ENCODE measurements at regions not wholly inside any gene's neighbourhood (a gene's known extent, or its start where the extent isn't known, plus 50 kb on each side); places are given as distances from the start of the nearest gene placed in this dataset.
A peak's percentile ranks its signal among the peaks of the same experiment; 100 is the strongest.

- TF ChIP-seq ZNF281 (CRISPR knock-in tag; IDR thresholded peaks at IDR 0.05), result no peak
Measured at GRCh38 chr6:104607501-104607900, 252.2 kb downstream of the HACE1 start (continued).

GRCh38 chr6:104606361-104606760 lies 253.4 kb downstream of the HACE1 start:
- Mint-ChIP-seq H3K36me3 (no peaks in the 10 kb centered on the region), H3K4me1 (0 out of 2 replicates have a peak, but pooled peaks cover 2% of the 10 kb centered on the region), H3K4me3 (no peak overlapping the region), H3K27me3 (ENCODE audit: low read depth) (no peaks in the 10 kb centered on the region), H3K27ac (no peak overlapping the region), H3K9me3 (no peaks in the 10 kb centered on the region)
- ATAC-seq (peak; percentile 91), DNase-seq (ENCODE audit: low spot score) (no peak)
- TF ChIP-seq FOXP1 (CRISPR knock-in tag; IDR thresholded peaks at IDR 0.05; ENCODE audit: borderline replicate concordance) (no peak), ELF4 (CRISPR knock-in tag; IDR thresholded peaks at IDR 0.05; ENCODE audit: low read depth) (no peak), RELA (CRISPR knock-in tag; IDR thresholded peaks at IDR 0.05; ENCODE audit: borderline replicate concordance) (no peak), TCF7 (CRISPR knock-in tag; IDR thresholded peaks at IDR 0.05; ENCODE audit: low read depth) (no peak), MYBL2 (CRISPR knock-in tag; IDR thresholded peaks at IDR 0.05) (no peak), E2F5 (CRISPR knock-in tag; IDR thresholded peaks at IDR 0.05) (no peak)
- ChIA-PET POLR2A (no interaction called here), CTCF (interaction anchor here (0.6 to 1.3 kb wide), 2 partner anchors 9 to 382 kb away, joined by 3 read pairs; no protein-coding TSS in a partner anchor)

- H3K4me3 Mint-ChIP-seq, result no peak overlapping the region
- no peaks in the 10 kb centered on the region for H3K9me3 Mint-ChIP-seq
- ChIA-PET CTCF (no interaction called here), POLR2A (no interaction called here)
- H3K4me1 Mint-ChIP-seq, result 0 out of 2 replicates have a peak, but pooled peaks cover 2% of the 10 kb centered on the region
- DNase-seq (ENCODE audit: low spot score), result no peak
- TF ChIP-seq ATF3 (CRISPR knock-in tag; conservative IDR thresholded peaks at IDR 0.05) (no peak), CREM (CRISPR knock-in tag; IDR thresholded peaks at IDR 0.05) (no peak), ATF2 (CRISPR knock-in tag; IDR thresholded peaks at IDR 0.05; ENCODE audit: borderline replicate concordance, low read depth) (no peak)
- no peak overlapping the region for H3K27ac Mint-ChIP-seq
- ATAC-seq, result no peak
- no peaks in the 10 kb centered on the region for H3K36me3 Mint-ChIP-seq
- H3K27me3 Mint-ChIP-seq (ENCODE audit: low read depth), result no peaks in the 10 kb centered on the region
Measured at GRCh38 chr6:104604685-104605084, 255.0 kb downstream of the HACE1 start.

- no peak overlapping the region for H3K4me3 Mint-ChIP-seq
- H3K9me3 Mint-ChIP-seq, result no peaks in the 10 kb centered on the region
- no peak for TF ChIP-seq GABPB1 (CRISPR knock-in tag; IDR thresholded peaks at IDR 0.05)
- no peak for TF ChIP-seq PRRX2 (CRISPR knock-in tag; IDR thresholded peaks at IDR 0.05)
- no peak for TF ChIP-seq OVOL2 (CRISPR knock-in tag; IDR thresholded peaks at IDR 0.05; ENCODE audit: borderline replicate concordance)
- TF ChIP-seq CREM (CRISPR knock-in tag; IDR thresholded peaks at IDR 0.05), result no peak
- no peak for TF ChIP-seq SP1 (CRISPR knock-in tag; conservative IDR thresholded peaks at IDR 0.05)
- TF ChIP-seq ZNF263 (CRISPR knock-in tag; IDR thresholded peaks at IDR 0.05; ENCODE audit: low read depth), result no peak
- TF ChIP-seq CREB1 (CRISPR knock-in tag; IDR thresholded peaks at IDR 0.05), result no peak
- TF ChIP-seq TP53 (CRISPR knock-in tag; IDR thresholded peaks at IDR 0.05), result no peak
- no peak for TF ChIP-seq TEAD4 (CRISPR knock-in tag; IDR thresholded peaks at IDR 0.05)
- TF ChIP-seq ATF1 (CRISPR knock-in tag; IDR thresholded peaks at IDR 0.05), result no peak
- no peak for TF ChIP-seq SOX15 (CRISPR knock-in tag; IDR thresholded peaks at IDR 0.05)
Measured at GRCh38 chr6:104603108-104603745, 256.5 kb downstream of the HACE1 start.

More at GRCh38 chr6:104603108-104603745, 256.5 kb downstream of the HACE1 start:
- Mint-ChIP-seq H3K27ac (no peak overlapping the region), H3K36me3 (no peaks in the 10 kb centered on the region), H3K27me3 (ENCODE audit: low read depth) (no peaks in the 10 kb centered on the region), H3K4me1 (0 out of 2 replicates have a peak, but pooled peaks cover 2% of the 10 kb centered on the region)
- ChIA-PET POLR2A (no interaction called here), CTCF (no interaction called here)
- ATAC-seq, result no peak
- no peak for DNase-seq (ENCODE audit: low spot score)

Measured in WTC11 (cell line).